GM19328 (cell line): ENCODE measurements at regions not wholly inside any gene's neighbourhood (a gene's known extent, or its start where the extent isn't known, plus 50 kb on each side); places are given as distances from the start of the nearest gene placed in this dataset.

Experiments used
- ATAC-seq: cut with Tn5 transposase; IDR thresholded peaks from one replicate; pipeline ENCODE4 v1.9.1; 2021; ENCODE audit warnings: mild to moderate bottlenecking, moderate library complexity; ENCODE audit not compliant: unreplicated experiment

DNA sequence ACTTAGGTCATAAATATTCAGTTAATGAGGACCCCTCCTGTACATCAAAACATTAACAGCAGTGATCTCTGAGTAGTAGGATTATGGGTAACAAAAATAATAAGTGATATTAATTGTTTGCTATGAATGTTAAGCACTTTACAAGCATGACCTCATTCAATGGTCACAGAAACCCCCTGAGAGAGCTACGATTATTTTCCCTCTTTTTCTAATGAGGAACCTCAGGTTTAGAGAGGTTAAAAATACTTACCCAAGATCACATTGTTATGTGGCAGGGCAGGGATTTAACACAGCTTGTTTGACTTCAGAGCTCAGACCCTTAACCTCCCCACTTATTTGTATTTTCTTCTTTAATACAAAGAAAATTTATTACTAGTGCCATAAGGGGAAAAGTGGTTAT, 228.2 kb downstream of the TBL1XR1 start:
- no peak for ATAC-seq

DNA sequence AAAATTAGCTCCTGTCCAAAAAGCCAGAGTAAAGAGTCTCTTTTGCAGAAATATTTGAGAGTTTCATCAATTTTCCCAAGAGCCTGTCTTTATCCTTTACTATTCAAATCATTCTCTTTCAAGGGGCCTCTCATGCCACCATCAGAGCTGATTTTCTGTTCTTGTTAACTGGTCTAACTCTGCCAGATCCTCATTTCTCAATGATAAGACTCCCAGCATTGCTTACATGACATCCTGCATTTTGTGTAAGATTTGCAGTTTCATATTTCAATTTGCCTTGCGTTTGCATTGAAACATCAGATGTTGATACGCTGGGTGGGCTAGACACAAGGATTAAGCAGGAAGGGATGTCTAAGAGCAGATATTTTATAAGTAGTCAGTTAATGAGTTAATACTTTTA, 228.7 kb downstream of the TBL1XR1 start:
- no peak for ATAC-seq

DNA sequence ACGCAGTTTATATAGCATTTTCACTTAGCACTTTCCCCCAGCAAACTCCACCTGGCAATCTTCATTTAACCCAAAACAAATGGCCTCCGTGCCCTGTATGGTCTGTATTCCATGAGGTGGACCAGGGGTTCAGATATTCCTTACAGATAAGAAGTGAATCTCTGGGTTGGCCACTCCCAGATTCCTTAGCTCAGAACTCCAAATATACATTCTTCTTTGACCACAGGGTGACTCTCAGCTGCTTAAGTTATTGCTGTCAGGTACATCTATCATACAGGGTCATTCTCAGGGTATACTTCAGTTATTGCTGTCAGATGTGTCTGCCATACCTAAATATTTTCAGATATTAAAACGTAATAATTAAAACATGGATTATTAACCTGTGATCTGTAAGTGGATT, 229.8 kb downstream of the TBL1XR1 start:
- no peak for ATAC-seq

DNA sequence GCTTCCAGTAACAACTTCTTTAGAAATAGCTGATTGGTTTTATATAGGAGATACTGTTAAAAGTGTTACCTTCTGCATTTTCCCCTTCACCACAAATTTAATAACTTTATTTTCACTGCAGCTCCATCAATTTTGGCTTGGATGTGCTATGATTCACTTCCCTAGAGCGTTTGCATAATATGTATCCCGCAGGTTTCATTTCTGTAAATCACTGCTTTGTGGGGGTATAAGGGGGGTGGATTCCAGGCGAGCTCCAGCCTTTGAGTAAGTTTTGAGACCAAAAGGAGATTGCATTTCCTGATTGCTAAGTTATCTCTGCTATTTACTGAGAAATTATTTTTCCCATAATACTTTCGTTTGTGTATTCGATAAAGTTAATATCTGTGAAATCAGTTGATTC, 232.6 kb downstream of the TBL1XR1 start:
- no peak for ATAC-seq

DNA sequence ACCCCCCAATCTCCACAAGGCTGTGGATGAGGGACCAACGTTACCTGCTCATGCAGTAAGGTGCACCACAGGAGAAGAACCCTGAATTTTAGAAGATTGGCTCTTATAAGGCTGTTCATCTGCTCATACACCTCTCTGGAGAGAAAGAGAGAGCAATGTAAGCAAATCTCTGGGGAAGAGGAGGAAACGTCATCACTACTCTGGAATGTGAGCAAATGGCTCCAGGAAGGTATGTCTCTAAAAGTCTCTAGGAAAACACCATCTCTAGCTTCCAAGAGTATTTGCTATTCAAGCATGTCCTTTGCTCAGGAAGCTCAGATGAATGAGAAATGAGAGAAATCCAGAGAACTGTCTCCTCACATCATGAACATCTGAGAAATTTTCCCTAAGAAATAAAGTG, 235.4 kb downstream of the TBL1XR1 start:
- no peak for ATAC-seq

DNA sequence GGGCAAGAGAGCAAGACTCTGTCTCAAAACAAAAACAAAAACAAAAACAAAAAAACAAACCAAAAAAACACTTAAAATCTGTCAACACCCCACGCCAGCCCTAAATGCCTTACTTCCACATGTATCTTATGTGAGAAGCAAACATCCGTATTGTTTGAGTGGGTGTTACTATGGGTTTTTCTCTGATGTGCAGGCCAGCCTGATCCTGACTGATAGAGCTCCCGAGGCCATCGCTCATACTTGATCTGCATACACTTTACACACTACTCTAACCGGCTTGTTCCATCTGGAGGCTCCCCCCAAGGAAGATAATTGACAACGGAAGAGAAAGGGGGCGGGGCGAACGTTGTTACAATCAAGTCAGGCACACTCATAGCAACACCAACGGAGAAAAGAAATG, 237.4 kb downstream of the TBL1XR1 start:
- ATAC-seq: no peak

DNA sequence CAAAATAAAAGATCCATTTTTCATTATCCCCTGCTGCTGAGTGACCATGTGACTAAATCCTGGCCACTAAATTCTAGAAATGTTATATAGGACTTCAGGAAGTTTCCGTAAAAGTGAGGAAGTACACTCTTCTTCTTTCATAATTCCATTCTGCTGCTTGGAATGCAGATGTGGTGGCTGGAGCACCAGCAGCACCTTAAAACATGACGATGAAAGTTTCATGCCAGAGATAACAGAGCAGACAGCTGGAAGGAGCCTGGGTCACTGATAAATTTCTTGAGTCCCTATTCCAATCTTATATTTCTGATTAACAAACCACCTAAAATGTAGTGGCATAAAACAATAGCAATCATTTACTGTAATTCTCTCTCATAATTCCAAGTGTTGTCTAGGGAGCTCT, 238.7 kb downstream of the TBL1XR1 start:
- no peak for ATAC-seq

DNA sequence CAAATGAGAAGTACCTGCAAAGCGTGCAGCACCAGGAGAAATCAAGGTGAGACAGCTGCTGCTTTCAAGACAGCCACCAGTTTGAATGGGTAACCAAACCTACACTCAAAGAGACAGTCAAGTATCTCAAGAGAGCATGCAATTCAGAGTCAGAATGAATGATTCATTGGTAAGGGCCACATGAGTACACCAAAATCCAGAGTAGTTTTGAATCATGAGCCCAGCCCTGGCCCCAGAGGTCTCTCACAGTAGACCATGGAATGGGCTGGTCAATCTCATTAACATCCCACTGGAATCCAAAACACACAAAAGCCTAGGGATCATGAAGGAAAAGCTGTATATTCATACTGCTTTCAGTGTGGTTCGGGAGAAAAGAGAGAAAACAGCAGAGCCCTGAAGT, 242.8 kb downstream of the TBL1XR1 start:
- no peak for ATAC-seq

DNA sequence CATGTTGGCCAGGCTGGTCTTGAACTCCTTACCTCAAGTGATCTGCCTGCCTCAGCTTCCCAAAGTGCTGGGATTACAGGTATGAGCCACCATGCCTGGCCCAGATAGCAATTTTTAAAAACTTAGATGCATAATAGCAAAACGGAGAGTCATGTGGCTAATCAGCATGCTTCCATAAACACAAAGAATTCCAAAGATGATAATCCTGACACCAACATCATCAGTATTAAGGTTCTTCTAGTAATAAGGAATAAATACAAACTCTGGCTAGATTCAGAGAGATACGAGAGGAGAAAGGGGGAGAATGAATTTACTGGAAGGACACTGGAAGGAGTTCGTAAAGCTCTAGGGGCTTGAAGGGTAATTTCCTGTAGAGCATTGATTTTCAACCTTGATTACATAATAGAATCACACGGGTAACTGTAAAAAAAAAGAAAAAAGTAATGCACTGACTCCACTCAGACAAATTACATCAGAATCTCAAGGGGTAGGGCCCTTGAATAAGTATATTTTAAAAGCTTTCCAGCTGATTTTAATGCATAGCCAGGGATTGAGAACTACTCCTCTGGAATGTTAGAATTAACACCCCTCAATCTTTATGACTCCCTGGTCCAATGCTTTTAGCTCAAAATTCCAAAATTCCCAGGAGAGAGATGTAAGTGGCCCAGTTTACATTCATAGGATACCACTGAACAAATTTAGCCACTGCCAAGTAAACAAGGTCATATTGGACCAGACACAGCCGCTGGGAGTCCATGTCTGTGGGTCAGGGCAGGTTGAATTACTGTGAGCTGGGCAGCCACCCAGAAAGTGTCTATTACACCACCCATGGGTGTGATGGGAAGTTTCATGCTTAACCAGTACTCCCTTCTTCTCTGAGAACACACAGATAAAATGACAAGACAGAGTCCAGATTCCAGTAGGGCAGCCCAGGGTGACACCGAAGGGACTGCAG, 243.9 kb downstream of the TBL1XR1 start:
- no peak for ATAC-seq

DNA sequence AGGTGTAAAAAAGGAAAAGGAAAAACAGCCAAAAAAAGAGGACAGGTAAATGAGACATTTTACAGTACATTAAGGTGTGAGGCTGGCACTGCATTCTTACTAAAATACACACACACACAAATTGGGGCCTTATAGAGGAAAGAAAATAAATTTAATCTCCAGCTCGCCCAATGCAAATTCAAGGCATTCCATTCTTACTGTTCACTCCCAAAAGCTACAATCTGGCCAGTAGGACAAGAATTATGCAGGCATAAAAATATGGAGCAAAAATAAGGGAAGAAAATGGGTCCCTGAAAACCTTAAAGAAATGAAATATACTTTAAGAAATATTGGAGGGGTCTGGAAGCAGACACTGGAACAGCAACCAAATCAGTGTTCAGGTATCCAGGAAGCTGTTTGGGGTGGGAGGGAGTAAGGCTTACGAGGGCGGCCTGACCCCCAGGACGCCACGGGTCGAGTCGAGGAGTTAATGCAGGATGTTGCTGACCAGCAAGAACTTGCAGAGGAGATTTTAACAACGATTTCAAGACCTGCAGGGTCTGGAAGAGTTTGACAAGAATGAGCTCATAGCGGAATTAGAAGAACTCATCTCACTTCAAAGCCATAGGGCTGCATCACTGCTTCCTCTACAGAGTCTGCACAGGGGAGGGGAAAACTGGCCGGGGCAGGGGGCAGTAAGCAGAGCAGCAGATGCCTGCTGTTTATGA, 245.5 kb downstream of the TBL1XR1 start:
- ATAC-seq: no peak

DNA sequence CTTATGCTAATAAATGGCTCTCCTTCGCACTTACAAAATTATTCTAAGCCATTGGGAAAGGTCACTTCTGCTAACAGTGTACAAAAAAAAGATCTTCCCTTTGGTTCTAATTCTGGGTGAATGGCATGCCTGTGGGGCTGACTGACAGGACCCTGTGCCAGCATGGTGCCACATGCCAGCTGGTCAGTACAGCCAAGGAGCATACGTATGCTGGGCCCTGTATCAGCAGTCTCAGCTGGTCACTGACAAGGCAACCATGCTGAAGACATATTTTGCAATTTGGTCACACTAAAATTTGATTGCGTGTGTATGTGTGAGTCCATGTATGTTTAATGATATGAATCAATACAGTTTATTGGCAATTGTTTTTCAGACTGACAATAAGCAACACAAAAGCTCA, 246.1 kb downstream of the TBL1XR1 start:
- ATAC-seq: no peak

DNA sequence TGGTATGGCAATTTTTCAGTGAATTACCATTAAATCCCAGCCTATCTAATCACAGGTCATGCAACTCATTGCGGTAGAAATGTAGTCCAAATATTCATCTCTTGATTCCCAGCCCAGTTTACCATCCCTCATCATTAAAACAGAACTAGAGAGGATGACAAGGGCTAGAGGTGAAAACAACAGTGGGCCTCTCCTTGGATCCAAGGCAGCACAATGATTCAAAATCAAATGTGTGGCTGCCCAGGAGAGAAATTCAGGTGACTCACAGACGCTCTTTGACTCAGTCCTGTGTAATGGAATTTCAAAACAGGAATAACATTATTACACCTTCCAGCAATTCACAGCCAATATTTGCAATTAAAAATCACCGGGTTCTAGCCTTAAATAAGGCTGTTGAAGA, 246.5 kb downstream of the TBL1XR1 start:
- no peak for ATAC-seq

DNA sequence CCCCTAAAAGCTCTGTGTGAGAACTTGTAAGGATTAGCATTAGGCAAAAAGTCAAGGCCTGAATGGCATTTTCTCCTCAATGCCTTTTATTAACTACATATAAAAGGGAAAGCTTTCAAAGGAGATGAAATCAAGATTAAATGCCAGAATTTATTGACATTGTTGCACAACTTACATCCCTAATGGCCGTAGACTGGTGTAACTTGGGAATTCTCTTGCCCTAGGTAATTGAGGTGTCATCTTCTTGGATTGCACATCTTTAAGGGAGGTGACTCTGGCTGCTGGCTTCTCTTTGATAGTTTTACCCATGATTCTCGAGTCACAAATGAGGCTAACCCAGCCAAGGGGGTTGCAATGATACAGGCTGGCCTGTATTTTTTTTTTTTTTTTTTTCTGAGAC, 249.1 kb downstream of the TBL1XR1 start:
- ATAC-seq: no peak

DNA sequence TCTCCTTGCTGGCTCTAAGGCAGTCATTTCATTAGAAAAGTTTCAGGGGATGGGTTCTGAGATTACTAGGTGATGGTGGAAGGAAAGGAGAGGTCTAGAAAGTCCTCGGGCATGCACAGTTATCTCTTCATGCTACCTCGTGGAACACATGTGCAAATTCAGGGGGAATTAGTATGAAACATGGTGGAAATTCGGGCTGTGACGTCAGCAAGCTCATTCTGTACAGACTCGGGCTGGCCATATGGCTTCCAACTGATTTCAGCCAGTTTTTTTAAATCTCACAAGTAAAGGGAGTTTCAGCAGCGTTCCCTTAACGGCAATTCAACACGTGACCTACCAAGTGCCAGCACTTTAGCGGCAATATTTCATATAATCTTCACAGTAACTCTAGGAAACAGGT, 251.1 kb downstream of the TBL1XR1 start:
- no peak for ATAC-seq

DNA sequence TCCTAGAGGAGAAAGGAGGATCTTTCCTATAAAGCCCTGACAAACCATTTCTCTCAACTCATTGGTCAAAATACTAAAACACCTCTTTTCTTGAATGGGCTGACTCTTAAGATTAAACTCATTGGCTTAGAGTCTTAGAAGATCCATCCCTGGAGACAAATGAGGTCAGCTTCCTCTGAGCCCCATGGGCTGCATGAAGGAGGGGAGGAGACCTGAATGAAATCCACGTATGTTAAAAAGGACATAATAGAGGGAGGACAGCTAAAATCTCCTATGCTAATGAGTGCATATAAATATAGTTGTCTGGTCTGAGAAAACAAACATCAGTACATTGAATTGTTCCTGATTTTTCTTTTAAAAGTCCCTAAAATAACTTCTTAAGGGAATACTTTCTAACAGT, 255.0 kb downstream of the TBL1XR1 start:
- ATAC-seq: no peak

DNA sequence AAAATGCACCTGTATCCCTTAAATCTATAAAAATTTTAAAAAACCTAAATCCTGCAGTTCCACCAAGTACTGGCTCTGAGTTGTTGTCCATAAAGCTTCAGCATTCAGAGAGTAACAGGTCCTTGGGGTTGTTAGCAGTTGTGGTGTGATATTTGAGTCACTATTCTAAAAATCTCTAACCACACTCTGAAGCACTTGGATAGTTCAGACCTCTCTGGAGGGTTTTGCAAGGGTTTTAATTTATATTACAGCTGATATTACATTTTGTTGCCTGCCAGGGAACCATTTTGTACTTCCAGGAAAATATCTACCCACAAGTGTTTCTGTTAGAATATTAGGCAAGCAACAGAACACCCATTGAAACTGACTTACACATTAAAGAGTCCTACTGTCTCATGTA, 255.6 kb downstream of the TBL1XR1 start:
- no peak for ATAC-seq

DNA sequence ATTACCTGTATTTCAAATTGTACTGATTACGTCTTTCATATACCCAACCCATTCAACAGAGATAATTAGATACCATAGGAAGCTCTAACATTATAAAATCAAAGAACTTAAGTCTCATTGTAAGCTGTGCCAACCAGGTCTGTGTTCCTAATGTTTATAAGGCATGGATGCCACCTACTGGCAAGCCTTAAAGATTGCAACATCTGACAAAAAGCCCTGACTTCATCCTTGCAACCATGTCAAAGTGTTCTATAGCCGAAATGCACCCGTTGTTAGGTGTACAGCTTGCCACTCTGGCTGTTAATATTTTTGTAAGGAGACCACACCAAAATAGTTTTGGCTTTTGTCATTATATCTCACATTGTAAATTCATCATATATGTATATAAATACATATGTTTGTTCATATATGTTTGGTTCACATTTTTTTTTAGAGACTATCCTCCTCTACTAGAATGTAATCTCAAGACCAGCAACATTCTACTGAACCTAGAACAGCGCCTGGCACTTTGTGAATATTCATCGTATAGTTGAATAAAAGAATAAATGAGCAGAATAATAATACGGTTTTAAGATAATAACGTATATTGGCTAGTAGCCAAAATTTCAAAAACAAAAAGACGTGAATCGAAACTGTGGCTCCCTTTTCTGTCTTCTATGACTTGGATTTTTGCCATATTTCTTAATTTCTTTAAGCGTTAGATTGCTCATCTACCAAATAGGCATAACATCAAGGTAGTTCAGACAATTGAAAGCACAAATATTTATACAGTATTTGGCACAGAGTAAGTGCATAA, 258.1 kb downstream of the TBL1XR1 start:
- ATAC-seq: peak; percentile 96

DNA sequence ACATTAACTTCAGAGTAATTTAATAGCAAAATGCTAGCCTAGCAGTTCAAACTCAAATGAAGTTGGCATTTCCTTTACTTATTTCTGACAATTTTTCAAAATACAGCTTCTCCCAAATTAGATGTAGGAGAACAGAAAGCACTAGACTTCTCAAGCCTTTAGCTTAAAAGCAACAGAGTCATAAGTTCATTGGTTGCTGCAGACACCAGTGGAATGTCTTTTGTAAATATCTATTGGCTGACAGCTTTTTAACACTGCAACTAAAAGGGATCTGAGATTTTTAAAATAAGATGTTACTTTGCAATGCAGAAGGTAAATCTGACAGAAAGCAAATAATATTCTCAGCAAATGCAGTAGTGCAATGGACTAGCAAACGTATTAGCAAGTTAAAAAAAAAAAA, 259.3 kb downstream of the TBL1XR1 start:
- ATAC-seq: no peak

DNA sequence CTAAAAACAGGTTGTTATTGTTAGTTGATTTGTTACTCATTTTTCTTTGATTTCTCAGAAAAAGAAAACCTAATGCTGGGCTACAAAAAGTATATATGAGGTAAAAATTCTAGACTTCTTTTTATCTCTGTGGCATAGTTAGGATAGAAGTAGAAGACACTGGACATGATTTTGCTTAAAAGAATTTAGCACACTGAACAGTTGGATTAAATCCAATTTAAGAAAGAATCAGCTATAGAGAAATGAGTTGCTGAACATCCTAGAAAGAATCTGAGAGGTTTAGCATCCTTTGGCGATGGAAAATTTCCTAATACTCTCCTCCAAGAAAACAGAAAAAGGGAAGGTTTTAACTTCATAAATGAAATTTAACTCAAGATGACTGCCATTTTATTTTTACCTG, 259.7 kb downstream of the TBL1XR1 start:
- no peak for ATAC-seq

DNA sequence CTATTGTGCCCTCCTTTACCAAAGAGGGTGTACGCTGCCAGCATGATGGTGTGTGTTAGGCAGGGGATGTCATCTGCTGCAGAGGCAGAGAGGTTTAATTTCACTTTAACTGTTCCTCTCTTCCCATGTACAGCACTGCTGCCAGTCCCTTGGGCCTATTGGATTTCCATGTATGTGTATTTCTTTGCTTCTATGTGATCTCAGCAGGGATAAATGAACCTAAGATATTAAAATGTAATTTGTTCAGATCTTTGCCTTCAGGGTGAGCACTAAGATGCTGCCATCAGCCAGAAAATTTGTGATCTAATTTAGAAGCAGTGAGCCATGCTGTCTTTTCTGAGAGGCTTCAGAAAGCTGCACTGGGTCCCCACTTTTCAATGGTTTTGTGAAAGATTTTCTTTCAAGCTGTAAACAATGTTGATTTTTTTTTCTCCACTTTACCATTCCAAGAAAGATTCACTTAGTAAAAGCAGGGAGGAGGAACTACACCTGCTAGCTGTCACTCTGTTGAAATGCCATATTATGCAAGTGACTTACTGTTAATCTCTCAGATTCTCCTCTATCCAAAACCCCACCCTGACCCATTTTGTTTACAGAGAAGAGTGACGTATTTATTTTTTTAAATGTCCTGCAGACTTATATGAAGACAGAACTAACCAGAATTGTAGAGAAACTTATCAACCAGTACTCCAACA, 261.9 kb downstream of the TBL1XR1 start:
- ATAC-seq: no peak

DNA sequence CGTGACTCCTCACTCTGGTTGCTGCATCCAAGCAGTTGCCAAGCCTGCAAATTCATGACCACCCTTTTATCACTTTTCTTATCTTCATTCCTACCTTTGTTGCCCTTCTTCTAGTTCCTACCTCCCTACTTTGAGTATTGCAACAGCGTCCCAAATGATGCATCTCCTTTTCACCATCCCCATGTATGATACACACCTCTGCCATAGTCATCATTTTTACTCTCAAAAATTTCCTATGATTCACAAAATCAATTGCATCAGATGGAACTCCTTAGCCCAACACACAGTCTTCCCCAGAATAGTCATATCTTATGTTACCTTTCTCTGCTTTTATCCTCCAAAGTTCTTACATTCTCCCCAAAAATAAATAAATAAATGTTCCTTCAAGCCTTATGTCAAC, 262.6 kb downstream of the TBL1XR1 start:
- ATAC-seq: no peak
